NAMALWA (cell line): ENCODE measurements at regions not wholly inside any gene's neighbourhood (a gene's known extent, or its start where the extent isn't known, plus 50 kb on each side); places are given as distances from the start of the nearest gene placed in this dataset.
"Not testable (repeated sequence)": the region's sequence is repeated elsewhere in the genome, so short reads cannot be mapped to it uniquely, and the experiment has no call there.

Source experiments
- DNase-seq: peaks from one replicate; pipeline ENCODE4 v3.0.0-alpha.2; 2015; ENCODE audit warnings: low spot score

DNA sequence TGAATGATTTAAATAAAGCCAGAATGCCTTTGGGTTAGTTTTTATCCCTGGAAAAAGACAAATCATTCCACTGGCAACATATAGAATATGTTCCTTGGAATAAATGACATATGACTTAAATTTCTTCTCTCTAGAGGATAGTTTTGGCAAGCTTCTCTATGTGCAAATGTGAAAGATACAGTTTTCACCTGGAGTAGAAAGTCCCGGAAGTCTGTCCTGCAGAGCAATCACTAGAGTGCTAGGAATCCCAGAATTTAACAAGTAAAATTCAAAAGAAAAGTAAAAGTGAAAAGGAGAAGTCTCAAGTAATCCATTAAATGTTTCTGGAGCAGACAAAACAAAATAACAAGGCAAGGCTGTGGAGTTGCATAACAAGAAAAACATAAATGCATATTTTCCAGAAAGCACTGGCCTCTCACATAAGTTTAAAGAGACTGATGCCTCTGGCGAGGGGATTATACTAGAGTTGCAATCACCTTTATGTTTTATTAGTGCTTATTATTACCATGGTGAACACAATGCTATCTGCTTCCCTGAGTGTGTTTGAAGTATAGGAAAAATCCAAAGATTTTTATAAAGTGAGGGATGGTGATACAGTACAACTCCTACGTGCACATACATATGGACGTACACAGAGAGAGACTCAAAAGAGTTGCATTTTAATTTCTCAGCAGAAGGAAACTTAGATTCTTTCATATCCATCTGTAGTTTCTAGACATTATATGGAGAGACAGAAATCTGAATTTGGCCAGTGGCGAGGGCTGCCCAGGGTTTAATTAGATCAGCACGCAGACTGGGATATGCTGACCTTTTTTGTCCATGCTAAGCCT lies 188.3 kb upstream of the ANKRD55 start:
- no peak for DNase-seq

DNA sequence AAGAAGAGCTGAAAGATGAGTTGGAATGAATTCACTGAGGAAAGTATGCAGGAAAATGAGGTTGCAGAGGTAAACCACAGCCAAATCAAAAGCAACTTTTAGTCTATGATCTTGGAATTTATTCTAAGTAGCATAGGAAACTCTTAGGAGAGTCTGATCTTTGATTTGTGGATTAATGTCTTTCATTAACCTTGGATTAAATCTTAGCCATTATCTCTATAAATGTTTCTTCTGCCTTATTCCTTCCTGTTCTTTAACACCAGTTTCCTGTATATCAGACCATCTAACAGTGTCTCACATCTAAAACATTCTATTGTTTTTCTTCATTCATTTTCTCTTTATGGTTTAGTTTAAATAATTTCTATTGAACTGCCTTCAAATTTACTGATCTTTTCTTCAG lies 187.2 kb upstream of the ANKRD55 start:
- no peak for DNase-seq

DNA sequence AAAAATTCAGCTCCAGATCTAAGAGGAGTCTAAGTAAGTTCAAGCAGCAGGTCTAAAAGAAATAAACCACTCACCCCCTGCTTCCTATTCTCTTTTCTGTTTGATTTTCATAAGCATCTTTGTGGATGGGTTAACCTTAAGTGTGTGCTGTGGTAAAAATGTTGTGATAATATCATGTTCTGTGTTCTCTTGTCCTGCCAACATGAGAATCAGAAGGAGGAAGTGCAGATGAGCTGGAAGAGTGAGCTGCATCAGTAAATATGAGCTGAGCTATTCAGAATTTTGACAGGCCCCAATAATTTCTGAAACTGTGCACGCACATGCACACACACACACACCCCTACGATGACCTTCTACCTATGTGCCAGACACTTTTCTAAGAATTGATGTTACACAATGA lies 186.5 kb upstream of the ANKRD55 start:
- DNase-seq = no peak

DNA sequence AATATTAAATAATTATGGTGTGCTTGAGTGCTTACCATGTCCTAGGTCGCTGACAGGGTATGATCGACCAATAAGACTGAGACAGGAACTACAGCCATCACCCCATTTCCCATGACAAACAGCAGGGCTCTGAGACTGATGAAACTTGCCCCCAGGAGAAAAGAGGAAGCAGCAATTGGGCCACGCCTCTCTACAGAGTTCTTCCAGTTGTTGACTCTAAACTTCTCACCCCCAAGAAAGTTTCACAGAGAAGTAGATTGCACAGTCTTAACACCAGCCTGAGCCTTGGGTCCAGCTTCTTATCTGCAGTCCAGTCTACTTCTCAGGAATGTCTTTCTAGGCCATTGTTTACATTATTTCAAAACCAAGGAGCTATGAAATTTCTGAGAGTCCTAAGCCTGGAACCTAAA lies 182.2 kb upstream of the ANKRD55 start:
- DNase-seq = peak; percentile 86

DNA sequence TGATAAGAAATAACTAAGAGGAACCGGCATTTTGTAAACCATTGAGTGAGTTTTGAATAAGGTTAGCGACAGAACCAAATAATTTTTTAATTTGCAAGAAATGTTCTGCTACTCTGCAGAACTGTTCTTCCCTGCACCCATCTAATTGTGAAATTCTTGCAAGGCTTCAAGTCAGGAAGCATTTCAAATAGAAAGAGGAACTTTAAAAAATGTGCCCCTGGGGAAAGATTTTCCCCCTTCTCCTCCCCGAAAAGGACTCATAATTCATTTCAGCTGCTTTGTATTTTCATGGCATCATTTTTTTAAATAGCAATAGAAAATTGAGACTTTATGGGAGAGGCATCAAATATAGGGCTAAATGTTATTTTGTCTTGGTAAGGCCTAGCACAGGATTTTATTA lies 180.9 kb upstream of the ANKRD55 start:
- DNase-seq = peak; percentile 39

DNA sequence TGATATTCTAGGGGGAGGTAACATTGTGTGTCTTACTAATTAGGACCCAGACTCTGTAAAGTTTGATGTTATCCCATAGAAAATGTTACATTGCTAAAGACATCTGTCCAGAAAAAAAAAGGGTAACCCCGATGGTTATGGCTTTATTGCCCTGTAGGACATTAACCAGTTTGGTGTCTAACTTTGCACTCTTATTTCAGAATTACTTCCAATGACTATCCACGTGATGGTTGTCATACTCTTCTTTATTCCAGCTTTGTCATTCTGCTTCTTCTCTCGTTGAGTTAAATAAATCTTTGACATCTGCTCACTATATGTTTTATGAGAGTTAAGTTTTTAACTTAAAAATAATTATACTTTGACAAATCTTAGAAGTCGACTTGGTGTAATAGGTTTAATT lies 180.4 kb upstream of the ANKRD55 start:
- peak; percentile 22 for DNase-seq

DNA sequence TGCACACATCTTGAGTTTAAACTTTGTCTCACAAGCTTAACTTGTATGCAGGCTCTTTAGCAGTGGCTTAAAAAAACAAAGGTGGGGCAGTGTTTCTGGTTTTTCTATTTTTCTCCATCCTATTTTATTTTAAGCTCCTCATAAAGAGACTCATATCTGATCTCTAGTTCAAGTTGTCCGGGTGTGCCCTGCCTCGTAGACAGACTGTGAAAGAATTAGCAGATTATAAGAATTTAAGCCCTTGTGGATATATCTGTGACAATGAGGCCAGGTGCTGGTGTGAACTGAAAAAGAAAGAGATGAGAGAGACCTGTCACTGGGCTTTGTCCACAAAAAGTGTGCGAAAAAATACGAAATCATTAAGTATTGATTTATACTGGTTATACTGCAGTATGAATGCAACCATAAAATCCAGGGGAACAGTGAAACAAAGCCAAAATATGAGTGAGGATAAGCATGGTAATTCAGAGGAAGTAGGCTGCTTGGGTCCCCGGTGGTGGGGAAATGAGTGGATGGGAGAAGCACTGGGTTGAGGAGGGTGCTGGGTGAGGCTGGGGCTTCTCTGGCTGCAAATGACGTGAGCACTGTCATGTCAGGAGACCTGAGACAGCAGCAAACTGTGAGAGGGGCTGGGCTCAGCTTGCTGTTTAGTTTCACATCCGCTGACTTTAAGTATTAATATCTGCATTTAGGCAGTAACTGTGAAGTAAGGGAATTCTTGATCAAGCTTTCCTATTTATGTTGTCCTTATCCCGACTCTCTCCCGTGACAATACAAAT lies 179.7 kb upstream of the ANKRD55 start:
- DNase-seq = peak; percentile 73

DNA sequence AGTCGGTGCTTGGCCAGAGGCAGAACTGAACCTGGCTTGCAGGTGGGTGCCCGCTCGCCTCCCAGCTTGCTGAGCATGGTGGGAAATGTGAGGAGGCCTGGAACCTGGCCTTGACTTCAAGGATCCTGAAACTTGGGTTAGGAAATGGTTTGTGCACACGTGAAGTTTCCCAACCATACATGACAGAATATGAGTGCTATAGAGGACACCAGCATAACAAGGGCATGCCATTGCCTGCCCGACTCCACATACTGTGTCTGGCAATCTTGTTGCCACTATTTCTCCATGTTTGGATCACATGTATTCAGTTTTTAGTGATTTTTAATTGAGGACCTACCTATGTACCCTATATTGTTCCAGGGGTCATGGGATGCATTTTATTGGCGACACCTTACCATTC lies 177.6 kb upstream of the ANKRD55 start:
- no peak for DNase-seq

DNA sequence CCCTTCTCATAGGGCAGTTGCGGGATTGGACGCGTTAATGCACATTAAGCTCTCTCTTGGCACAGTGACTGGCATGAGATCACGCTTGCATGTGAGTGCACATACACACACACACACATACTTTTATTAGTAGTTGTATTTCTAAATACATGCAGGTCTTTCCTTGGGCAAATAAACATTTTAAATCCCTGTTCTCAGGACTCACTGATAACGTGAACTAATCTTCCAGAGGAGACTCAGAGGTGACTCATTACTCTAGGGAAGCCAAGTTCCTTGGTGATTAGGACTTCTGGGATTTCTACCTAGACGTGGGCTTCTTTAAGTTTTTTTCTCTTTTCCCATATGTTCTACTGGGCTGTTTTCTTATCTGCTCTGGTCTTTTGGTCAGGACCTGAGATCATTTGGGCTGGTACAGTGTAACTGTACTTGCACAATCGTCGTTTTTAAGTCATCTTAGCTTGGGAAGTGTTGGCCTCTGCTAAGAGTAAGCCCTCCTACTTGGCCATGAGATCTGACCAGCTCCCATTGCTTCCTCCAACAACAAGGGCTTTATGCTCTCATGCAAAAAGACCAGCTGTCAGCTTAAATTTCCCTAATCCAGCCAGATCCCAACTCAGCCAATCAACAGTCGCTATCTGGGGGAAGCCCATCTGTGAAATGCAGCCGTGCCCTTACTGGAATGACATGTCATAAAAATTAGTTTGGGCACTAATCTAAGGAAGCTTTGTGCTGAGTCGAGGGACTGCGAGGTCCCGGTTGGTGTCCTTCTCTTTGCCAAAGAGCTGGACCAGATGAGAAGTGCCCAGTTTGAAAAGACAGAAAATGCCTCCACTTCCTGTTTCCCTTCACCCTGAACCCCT lies 176.4 kb upstream of the ANKRD55 start:
- no peak for DNase-seq

DNA sequence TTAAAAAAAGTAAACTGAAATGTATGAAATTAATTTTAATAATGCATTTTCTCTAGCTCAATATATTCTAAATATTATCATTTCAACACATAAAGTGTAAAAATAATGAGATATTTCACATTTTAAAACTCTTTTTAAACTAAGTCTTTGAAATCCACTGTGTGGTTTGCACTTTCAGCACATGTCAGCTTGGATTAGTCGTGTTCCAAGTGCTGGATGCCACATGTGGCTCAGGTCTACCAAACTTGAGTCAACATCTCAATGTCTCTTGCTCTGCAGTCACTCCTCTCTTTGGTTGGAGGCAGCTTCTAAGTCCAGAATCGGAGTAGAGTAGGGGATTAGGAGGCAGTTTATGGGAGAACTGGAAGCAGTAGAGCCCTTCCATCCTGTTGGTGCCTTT lies 173.7 kb upstream of the ANKRD55 start:
- no peak for DNase-seq

DNA sequence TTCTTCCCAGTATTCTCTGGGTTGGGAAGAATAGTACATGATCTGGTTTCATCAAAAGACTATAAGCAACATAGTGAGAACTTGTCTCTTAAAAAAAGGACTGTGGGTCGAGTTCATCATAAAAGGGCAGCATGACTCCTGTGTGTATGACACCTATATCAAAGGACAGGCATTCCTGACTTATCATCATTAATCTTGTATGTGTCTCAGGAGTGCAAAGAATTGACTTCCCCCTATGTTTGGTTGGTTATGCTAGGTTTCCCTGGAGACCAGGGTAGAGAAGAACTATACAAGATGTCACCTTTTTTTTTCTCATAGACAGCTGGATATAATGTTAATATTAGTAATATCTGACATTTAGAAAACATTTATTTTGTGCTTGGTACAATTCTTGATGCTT lies 173.1 kb upstream of the ANKRD55 start:
- no peak for DNase-seq

DNA sequence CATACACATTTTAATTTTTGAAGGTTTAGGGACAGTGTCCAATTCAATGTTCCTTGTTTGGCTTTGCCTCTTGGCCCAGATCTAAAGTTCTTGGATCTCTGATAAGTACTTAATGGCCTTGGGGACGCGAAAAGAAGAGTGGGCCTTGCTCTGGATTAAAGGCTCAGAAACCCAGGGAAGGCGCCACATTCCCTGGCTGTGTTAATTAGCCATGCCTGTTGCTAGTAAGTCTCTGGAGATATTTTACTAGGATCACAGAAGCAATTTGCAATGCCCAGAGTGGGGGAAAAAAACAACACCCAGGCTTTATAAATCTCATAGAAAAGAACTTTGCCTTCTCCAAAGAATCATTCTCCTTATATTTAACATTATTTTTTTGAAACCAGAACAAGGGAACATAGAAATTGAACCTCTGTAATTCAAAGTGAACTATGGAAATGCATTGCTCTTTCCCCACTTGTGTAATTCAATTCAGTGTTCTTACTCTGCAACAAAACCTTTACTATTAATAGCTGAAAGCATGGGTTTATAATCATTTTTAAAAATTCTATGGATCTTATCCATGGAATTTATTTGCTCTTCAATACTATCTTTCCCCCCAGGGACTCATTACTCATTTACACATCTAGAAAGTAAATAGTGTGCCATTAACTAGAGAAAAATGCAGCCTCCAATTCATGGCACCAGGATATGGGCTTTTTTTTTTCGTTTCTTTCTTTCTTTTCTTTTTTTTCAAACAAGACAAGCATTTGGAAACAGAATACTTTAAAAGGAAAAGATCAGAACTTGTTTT lies 172.2 kb upstream of the ANKRD55 start:
- DNase-seq = no peak

DNA sequence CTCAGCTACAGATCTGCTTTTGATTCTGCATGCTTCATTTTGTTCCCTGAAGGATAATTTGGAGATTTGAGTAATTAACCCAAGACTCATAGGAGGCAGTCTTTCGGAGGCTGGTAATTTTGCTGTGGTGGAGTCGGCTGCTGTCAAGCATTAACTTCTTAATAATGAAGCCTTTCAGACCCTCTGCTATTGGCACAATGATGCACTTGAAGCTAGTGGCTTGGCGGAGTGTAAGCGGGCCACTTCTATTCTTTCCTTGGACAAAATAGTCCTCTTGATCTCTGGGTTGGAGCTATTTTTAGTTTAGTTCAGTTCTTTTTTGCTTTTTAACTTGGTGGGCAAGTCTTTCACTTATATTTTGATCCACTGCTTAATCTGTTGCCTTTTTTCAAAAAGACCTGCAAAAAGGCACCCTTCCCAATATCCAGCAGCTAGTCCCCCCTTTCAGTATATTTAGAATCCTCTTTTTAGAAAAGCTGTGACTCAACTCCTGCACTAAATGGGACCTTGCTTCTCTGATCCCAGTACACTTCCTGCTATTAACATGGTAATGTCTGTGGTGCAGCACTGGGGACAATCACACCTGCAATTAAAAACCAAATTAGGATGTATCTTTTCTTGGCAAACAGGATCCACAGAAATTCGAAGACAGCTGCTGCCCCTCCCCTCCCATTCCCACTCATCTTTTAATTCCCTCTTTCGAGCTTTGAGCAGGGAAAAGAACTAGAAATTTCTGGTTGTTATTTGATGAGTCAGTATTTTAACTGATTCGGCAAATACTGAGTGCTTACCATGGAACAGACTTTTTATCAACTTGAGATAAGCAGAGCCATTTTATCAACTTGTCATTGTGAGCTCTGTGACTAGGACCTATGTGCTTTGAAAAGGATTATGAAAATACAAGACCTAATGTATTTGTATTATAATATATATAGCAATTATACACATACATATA lies 169.4 kb upstream of the ANKRD55 start:
- DNase-seq = no peak

DNA sequence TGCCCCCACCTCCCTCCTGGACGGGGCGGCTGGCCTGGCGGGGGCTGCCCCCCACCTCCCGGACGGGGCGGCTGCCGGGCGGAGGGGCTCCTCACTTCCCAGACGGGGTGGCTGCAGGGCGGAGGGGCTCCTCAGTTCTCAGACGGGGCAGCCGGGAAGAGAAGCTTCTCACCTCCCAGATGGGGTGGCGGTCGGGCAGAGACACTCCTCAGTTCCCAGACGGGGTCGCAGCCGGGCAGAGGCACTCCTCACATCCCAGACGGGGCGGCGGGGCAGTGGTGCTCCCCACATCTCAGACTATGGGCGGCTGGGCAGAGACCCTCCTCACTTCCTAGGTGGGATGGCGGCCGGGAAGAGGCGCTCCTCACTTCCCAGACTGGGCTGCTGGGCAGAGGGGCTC lies 164.7 kb upstream of the ANKRD55 start:
- not testable (repeated sequence) for DNase-seq

DNA sequence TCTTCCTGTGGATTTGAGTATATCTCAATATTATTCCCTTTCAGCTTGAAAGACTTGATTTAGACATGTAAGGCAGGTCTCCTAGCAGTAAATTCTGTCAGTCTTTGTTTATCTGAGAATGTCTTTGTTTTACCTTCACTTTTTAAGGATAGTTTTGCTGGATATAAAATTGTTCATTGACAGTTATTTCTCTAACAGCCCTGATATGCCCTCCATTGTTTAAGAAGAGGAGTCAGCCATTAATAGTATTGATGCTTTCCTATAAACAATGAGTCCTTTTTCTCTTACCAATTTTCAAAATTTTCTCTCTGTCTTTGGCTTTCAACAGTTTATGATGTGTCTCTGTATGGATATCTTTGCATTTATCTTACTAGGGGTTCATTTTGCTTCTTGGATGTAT lies 163.5 kb upstream of the ANKRD55 start:
- DNase-seq = no peak

DNA sequence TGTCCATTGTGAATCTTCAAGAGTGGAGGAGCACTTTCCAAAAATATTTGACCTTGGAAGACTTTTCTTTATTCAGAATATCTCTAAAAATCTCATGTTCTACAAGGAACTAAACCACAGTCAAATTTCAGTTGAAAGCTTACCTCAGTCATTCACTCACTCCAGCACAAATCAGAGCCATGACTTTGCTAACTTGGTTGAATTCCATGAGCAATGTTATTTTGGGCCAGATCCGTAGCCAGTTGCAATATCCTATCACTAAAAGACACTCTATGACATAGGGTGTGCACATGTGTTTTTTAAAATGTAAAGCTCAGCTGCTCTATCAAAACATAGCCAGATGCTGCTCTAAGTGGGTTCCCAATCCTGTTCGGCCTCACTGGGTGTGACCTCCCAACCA lies 156.1 kb upstream of the ANKRD55 start:
- DNase-seq = no peak

DNA sequence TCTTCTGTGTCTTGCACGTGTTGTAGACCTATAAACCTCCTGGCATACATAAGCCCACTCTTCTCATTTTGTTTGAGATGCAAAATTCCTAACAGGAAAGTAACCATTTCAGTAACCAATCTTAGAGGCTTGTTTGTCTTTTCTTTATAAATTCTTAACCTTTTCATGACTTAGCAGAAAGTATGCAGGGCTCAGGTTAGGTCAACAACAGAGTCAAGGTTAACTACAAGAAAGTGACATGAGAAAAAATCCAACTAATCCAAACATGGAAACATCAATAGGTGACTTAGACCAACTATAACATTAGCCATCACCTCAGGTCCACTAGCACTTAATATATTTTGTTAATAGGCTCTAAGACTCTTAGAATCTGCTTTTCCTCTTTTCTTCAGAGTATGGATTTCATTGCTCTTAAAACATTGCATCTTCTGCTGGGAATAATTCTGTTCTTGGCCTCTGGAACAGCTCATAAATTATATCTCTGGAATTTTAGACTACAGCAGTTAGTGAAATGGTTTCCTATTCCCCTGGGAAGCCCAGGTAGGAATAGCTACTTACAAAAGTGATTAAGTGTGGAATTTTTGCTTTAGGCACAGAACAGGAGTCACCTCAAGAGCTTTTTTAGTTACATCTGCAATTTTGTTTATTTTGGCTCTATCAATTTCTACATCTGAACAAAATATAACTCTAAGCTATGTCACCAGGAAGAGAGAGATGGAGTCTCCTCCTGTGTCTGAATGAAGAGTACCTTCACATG lies 155.3 kb upstream of the ANKRD55 start:
- DNase-seq = no peak

DNA sequence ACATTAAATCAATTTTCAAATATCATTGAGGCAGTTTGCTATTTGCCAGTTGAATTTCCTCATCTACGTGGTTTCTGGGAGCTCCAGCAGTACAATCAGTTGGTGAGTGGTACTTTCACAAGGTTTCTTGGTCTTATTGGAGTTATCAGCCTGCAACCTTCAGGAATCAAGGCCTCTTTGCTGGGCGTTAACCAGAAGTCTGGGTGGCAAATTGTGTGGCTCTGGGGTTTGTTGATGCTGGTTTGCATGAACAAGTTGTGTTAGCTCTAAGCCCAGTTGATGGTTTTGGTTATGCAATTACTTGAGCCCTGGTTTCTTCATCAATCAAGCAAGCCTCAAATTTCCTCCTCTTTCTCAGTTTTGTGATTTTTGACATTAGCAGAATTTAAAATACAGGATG lies 152.9 kb upstream of the ANKRD55 start:
- DNase-seq = no peak

DNA sequence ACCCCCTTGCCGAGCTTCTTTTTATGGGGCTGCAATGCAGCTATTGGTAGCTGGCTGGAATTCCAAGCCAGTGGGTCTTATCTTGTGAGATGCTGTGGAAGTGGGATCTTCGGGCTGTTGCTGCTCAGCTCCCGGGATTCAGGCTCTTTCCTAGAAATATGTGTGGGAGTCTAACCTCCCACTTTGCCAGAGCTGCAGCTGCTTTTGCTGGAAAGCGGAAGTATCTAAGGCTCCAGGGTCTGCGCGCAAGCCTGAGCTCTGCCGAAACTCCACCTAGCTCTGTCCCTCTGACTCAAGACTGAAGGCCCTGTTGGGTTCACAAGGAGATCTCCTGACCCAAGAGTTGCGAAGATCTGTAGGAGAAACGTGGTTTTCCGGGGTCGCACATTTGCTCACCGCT lies 151.1 kb upstream of the ANKRD55 start:
- no peak for DNase-seq

DNA sequence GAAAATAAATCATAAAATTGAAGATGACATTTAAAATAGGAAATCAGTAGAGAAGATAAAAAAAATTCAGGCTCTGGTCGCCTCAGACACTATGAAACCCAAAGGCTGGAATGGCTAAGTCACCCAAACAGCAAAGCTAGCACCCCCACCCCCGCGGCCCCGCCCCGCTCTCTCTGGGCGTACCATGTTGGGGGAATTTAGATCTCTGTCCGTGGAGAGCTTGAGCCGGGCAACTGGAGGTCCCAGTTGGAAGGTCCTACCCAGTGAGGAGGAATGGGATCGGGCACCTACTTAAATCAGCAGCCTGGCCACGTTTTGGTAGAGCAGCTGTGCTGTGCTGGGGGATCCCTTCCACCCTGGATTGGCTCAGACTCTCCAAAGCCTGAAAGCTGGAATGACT lies 150.6 kb upstream of the ANKRD55 start:
- DNase-seq = no peak
